ENCODE measurements at regions not wholly inside any gene's neighbourhood (a gene's known extent, or its start where the extent isn't known, plus 50 kb on each side); places are given as distances from the start of the nearest gene placed in this dataset.

DNA sequence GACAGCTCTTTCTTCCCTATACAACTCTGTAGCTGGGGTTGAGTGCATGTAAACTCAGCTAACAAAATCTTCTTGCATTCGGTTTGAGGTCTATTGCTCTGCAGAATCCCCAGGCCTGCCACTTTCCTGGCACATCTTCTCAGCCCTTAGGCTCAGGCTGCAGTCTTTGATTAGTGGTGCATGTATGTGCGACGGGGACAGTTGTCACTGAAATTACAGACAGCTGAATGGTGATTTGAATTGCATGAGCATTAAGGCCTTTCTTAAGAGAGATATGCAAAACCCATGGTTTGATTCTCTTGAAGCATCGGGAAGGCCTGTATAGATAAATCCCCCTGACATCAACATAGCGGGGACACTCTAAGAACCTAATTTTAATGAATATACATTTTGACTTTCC lies 222.8 kb downstream of the CDH26 start:
- no peak overlapping the region for H3K27ac ChIP-seq (ENCODE audit: low read depth in 1 of 2, low read length in 2 of 2)
- ChIA-PET CTCF (no interaction called here), POLR2A (no interaction called here)
- Mint-ChIP-seq H3K4me1 (ENCODE audit: low read depth) (no peaks in the 10 kb centered on the region), H3K27ac (no peak overlapping the region), H3K4me3 (no peak overlapping the region), H3K9me3 (peaks cover 5% of the 10 kb centered on the region), H3K36me3 (ENCODE audit: low read depth) (no peaks in the 10 kb centered on the region), H3K27me3 (no peaks in the 10 kb centered on the region)
- ATAC-seq (ENCODE audit: poor library complexity) (no peak), DNase-seq (no peak)
- intact Hi-C loops (cut with DNase I, micrococcal nuclease), result no loop called here
- H3K27me3 ChIP-seq (ENCODE audit: control insufficient read depth in 1 of 2, insufficient read depth in 2 of 2, low read length in 2 of 2), result no peaks in the 10 kb centered on the region
- H3K36me3 ChIP-seq (ENCODE audit: insufficient read depth, low read length), result no peaks in the 10 kb centered on the region
- TF ChIP-seq, protein P1, sequence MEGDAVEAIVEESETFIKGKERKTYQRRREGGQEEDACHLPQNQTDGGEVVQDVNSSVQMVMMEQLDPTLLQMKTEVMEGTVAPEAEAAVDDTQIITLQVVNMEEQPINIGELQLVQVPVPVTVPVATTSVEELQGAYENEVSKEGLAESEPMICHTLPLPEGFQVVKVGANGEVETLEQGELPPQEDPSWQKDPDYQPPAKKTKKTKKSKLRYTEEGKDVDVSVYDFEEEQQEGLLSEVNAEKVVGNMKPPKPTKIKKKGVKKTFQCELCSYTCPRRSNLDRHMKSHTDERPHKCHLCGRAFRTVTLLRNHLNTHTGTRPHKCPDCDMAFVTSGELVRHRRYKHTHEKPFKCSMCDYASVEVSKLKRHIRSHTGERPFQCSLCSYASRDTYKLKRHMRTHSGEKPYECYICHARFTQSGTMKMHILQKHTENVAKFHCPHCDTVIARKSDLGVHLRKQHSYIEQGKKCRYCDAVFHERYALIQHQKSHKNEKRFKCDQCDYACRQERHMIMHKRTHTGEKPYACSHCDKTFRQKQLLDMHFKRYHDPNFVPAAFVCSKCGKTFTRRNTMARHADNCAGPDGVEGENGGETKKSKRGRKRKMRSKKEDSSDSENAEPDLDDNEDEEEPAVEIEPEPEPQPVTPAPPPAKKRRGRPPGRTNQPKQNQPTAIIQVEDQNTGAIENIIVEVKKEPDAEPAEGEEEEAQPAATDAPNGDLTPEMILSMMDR (IDR thresholded peaks at IDR 0.05), result no peak
- peaks cover 0 to 4% of the 10 kb centered on the region in 2 experiments for H3K9me3 ChIP-seq (ENCODE audit: control insufficient read depth in 1 of 2, insufficient read depth in 1 of 2, low read length in 2 of 2)
- no peak overlapping the region for H3K4me3 ChIP-seq (ENCODE audit: low read length)
- H3K4me1 ChIP-seq (ENCODE audit: insufficient read depth, low read length), result no peaks in the 10 kb centered on the region

DNA sequence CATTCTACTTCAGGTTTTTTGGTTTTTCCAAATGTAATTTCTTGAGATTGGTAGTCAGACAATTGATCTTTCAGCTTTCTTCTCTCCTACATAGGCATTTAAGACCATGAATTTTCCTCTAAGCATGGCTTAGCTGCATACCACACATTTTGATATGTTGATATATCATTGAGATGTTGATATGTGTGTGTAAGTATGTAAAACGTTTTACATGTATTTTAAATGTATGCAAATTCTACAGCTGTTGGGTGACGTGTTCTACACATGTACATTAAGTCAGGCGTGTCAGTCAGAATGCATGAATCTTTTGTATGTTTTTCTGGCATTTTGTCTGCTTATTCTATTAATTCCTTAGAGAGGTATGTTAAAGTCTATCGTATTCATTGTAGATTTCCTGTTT lies 228.2 kb downstream of the CDH26 start:
- Mint-ChIP-seq H3K4me3 (no peak overlapping the region), H3K36me3 (ENCODE audit: low read depth) (no peaks in the 10 kb centered on the region), H3K4me1 (ENCODE audit: low read depth) (no peaks in the 10 kb centered on the region), H3K27me3 (no peaks in the 10 kb centered on the region), H3K27ac (no peak overlapping the region), H3K9me3 (peaks cover 5% of the 10 kb centered on the region)
- ChIA-PET POLR2A (no interaction called here), CTCF (no interaction called here)
- H3K4me1 ChIP-seq (ENCODE audit: insufficient read depth, low read length), result no peaks in the 10 kb centered on the region
- peaks cover 0 to 4% of the 10 kb centered on the region in 2 experiments for H3K9me3 ChIP-seq (ENCODE audit: control insufficient read depth in 1 of 2, insufficient read depth in 1 of 2, low read length in 2 of 2)
- H3K36me3 ChIP-seq (ENCODE audit: insufficient read depth, low read length), result no peaks in the 10 kb centered on the region
- ATAC-seq (ENCODE audit: poor library complexity) (no peak), DNase-seq (no peak)
- intact Hi-C loops (cut with DNase I, micrococcal nuclease), result no loop called here
- TF ChIP-seq, protein P1 (IDR thresholded peaks at IDR 0.05), result no peak
- no peaks in the 10 kb centered on the region for H3K27me3 ChIP-seq (ENCODE audit: control insufficient read depth in 1 of 2, insufficient read depth in 2 of 2, low read length in 2 of 2)
- no peak overlapping the region for H3K4me3 ChIP-seq (ENCODE audit: low read length)
- no peak overlapping the region for H3K27ac ChIP-seq (ENCODE audit: low read depth in 1 of 2, low read length in 2 of 2)

DNA sequence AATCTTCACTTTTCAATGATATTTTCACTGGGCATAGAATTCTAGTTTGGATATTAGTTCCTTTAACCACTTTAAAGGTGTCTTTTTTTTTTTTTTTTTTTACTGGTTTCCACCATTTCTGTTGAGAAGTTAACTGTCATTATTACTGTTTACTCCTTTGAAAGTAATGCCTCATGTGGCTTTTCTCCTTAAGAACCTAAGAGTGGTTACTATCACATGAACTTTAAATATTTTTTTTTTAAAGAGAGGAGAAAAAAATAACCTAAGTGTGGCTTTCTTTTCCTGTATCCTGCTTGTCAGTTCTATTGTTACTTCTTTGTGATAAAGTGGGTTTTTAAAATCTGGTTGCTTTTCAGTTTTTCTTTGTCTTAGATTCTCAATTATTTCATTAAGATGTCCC lies 229.5 kb downstream of the CDH26 start:
- Mint-ChIP-seq H3K27ac (no peak overlapping the region), H3K4me1 (ENCODE audit: low read depth) (no peaks in the 10 kb centered on the region), H3K36me3 (ENCODE audit: low read depth) (no peaks in the 10 kb centered on the region), H3K9me3 (peaks cover 5% of the 10 kb centered on the region), H3K27me3 (no peaks in the 10 kb centered on the region), H3K4me3 (no peak overlapping the region)
- DNase-seq (no peak), ATAC-seq (ENCODE audit: poor library complexity) (no peak)
- H3K36me3 ChIP-seq (ENCODE audit: insufficient read depth, low read length), result no peaks in the 10 kb centered on the region
- intact Hi-C loops (cut with DNase I, micrococcal nuclease), result no loop called here
- ChIA-PET POLR2A (no interaction called here), CTCF (no interaction called here)
- H3K9me3 ChIP-seq (ENCODE audit: control insufficient read depth in 1 of 2, insufficient read depth in 1 of 2, low read length in 2 of 2), result peaks cover 0 to 4% of the 10 kb centered on the region in 2 experiments
- no peak overlapping the region for H3K27ac ChIP-seq (ENCODE audit: low read depth in 1 of 2, low read length in 2 of 2)
- H3K4me3 ChIP-seq (ENCODE audit: low read length), result no peak overlapping the region
- no peaks in the 10 kb centered on the region for H3K4me1 ChIP-seq (ENCODE audit: insufficient read depth, low read length)
- H3K27me3 ChIP-seq (ENCODE audit: control insufficient read depth in 1 of 2, insufficient read depth in 2 of 2, low read length in 2 of 2), result no peaks in the 10 kb centered on the region
- TF ChIP-seq, protein P1 (IDR thresholded peaks at IDR 0.05), result no peak

Measured in CD4-positive, alpha-beta T cell (primary cell).